Neutrophil (primary cell): ENCODE measurements at regions not wholly inside any gene's neighbourhood (a gene's known extent, or its start where the extent isn't known, plus 50 kb on each side); places are given as distances from the start of the nearest gene placed in this dataset.

Experiments
- H3K27ac ChIP-seq: fragments of 200-600 bp; sonication (generic); 2 replicates; pipeline ENCODE4 v1.5.1; 2016; ENCODE audit warnings: mild to moderate bottlenecking, moderate library complexity
- H3K27me3 ChIP-seq: fragments of 200-600 bp; sonication (generic); 2 replicates; pipeline ENCODE4 v1.6.0; 2016; ENCODE audit warnings: mild to moderate bottlenecking
- H3K36me3 ChIP-seq: fragments of 200-600 bp; sonication (generic); 2 replicates; pipeline ENCODE4 v1.5.1; 2017
- H3K4me1 ChIP-seq, 2 experiments: fragments of 200-600 bp in 1 of 2; sonication (generic) in 1 of 2; 1 replicate in 1 of 2; 2 replicates in 1 of 2; pipeline versions ENCODE4 v1.5.1 to v1.6.1; 2013 to 2016; ENCODE audit warnings: low read depth in 1 of 2, low read length in 1 of 2, mild to moderate bottlenecking in 1 of 2, moderate library complexity in 1 of 2; ENCODE audit not compliant: control insufficient read depth in 1 of 2, insufficient read depth in 1 of 2
- H3K4me3 ChIP-seq, 2 experiments: fragments of 200-600 bp in 1 of 2; sonication (generic) in 1 of 2; 1 replicate in 1 of 2; 2 replicates in 1 of 2; pipeline ENCODE4 v1.5.1; 2013 to 2016; ENCODE audit warnings: low read depth in 1 of 2, low read length in 1 of 2, mild to moderate bottlenecking in 1 of 2, moderate library complexity in 1 of 2
- H3K9me3 ChIP-seq: fragments of 200-600 bp; sonication (generic); 2 replicates; pipeline ENCODE4 v1.5.1; 2016
- TF ChIP-seq, protein P1 (sequence below): fragments of 200-600 bp; sonication (generic); IDR thresholded peaks from 2 replicates; pipeline ENCODE4 v1.5.1; 2016; ENCODE audit warnings: antibody characterized with exemption

GRCh38 chr5:3400659-3401058, 195.0 kb upstream of the IRX1 start:
- no peaks in the 10 kb centered on the region for H3K36me3 ChIP-seq
- H3K9me3 ChIP-seq, result no peaks in the 10 kb centered on the region
- H3K27me3 ChIP-seq, result no peaks in the 10 kb centered on the region
- no peak overlapping the region for H3K27ac ChIP-seq
- TF ChIP-seq, protein P1, sequence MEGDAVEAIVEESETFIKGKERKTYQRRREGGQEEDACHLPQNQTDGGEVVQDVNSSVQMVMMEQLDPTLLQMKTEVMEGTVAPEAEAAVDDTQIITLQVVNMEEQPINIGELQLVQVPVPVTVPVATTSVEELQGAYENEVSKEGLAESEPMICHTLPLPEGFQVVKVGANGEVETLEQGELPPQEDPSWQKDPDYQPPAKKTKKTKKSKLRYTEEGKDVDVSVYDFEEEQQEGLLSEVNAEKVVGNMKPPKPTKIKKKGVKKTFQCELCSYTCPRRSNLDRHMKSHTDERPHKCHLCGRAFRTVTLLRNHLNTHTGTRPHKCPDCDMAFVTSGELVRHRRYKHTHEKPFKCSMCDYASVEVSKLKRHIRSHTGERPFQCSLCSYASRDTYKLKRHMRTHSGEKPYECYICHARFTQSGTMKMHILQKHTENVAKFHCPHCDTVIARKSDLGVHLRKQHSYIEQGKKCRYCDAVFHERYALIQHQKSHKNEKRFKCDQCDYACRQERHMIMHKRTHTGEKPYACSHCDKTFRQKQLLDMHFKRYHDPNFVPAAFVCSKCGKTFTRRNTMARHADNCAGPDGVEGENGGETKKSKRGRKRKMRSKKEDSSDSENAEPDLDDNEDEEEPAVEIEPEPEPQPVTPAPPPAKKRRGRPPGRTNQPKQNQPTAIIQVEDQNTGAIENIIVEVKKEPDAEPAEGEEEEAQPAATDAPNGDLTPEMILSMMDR, result no peak
- no peak overlapping the region for H3K4me3 ChIP-seq
- no peaks in the 10 kb centered on the region for H3K4me1 ChIP-seq

DNA sequence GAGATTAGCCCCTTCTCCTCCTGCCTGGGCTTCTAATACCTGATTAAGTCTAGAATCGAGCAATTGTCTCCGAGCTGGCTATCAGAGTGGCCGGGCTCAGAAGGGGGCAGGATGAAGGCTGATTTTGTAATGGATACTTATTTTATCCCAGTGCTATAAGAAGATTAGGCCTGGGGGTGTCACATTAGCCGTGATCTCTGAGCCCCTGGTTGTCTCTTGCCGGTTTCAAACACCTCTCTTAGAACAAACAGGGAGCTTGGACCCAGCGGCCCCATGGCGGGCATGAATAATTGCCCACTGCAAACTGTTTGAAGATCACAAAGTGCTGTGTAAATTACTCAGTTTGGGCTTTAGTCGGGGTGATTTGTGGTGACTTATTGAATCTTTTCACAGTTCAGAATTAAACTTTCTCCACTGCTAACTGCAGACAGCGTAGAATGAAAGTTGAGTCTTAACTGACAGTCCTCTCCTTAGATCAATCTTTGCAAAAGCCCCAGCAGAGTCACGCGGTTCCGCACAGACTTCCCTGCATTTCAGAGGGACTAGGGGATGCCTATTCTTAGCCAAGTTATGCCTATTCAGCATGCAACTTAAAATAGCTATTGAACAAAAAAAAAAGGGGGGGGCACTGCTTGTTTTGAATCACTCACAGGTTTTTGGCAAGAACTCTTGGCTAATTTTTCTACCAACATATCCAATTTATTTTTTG, 200.6 kb upstream of the IRX1 start:
- H3K9me3 ChIP-seq, result no peaks in the 10 kb centered on the region
- H3K4me3 ChIP-seq, result no peak overlapping the region
- no peaks in the 10 kb centered on the region for H3K27me3 ChIP-seq
- no peaks in the 10 kb centered on the region for H3K4me1 ChIP-seq
- H3K36me3 ChIP-seq, result no peaks in the 10 kb centered on the region
- TF ChIP-seq, protein P1, result no peak
- no peak overlapping the region for H3K27ac ChIP-seq

- TF ChIP-seq, protein P1, result no peak
- H3K4me1 ChIP-seq, result no peaks in the 10 kb centered on the region
- no peaks in the 10 kb centered on the region for H3K36me3 ChIP-seq
- no peak overlapping the region for H3K27ac ChIP-seq
- no peaks in the 10 kb centered on the region for H3K27me3 ChIP-seq
- H3K9me3 ChIP-seq, result no peaks in the 10 kb centered on the region
- no peak overlapping the region for H3K4me3 ChIP-seq
Measured at GRCh38 chr5:3393920-3394597, 201.6 kb upstream of the IRX1 start.

DNA sequence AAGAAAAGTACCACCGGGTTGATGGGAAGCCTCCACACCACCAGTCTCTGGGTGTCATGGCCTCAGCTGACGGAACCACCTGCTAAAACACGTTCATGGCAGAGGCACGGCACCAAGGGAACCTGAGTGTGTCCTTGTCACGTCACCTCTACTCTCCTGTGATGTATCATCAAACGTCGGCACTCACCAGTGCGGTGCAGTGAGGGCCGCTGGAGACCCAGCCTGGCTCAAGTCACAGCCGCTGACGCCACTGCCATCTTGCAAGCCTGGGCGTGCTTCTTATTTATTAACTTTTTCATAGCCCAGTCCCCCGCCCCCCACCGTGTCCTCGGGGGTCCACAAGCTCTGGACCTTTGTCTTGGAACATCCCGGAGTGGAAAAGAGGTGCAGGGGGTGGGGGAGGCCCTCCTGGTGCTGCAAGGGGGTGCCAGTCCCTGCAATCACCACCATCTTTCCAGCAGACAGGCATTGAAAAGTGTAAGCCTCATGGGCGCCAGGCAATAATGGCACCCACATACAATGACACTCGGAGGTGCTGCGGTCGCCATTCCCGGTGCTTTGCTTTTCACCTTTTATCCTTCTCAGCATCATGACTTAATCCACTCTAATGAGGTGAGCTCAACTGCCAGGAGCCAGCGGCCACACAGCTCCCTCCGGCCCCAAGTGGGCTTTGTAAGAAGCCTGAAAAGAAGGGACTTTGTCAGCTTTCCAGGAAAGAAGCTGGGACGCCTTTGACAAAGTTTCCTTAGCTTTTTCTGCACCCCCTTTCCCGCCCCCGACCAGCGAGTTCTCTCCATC, 202.3 kb upstream of the IRX1 start:
- H3K36me3 ChIP-seq, result no peaks in the 10 kb centered on the region
- TF ChIP-seq, protein P1, result no peak
- H3K27me3 ChIP-seq, result no peaks in the 10 kb centered on the region
- H3K4me3 ChIP-seq, result no peak overlapping the region
- H3K4me1 ChIP-seq, result no peaks in the 10 kb centered on the region
- H3K27ac ChIP-seq, result no peak overlapping the region
- H3K9me3 ChIP-seq, result no peaks in the 10 kb centered on the region

- TF ChIP-seq, protein P1, result no peak
- no peak overlapping the region for H3K4me3 ChIP-seq
- no peaks in the 10 kb centered on the region for H3K9me3 ChIP-seq
- H3K4me1 ChIP-seq, result no peaks in the 10 kb centered on the region
- H3K27me3 ChIP-seq, result no peaks in the 10 kb centered on the region
- H3K27ac ChIP-seq, result no peak overlapping the region
- H3K36me3 ChIP-seq, result no peaks in the 10 kb centered on the region
Measured at GRCh38 chr5:3392306-3392939, 203.2 kb upstream of the IRX1 start.
